DND-41 (cell line): ENCODE measurements at regions not wholly inside any gene's neighbourhood (a gene's known extent, or its start where the extent isn't known, plus 50 kb on each side); places are given as distances from the start of the nearest gene placed in this dataset.

ENCODE experiments used
- EZH2 ChIP-seq: IDR thresholded peaks from 3 replicates; pipeline ENCODE4 v1.6.1; 2012; ENCODE audit warnings: borderline replicate concordance, low read depth, mild to moderate bottlenecking, moderate library complexity, low read length, inconsistent platforms; ENCODE audit not compliant: severe bottlenecking
- TF ChIP-seq, protein P1 (sequence below): IDR thresholded peaks from 2 replicates; pipeline ENCODE4 v1.5.1; 2012; ENCODE audit warnings: borderline replicate concordance, low read length, moderate library complexity, mild to moderate bottlenecking; ENCODE audit not compliant: poor library complexity, severe bottlenecking; ENCODE audit errors: extremely low read depth

- TF ChIP-seq, protein P1, sequence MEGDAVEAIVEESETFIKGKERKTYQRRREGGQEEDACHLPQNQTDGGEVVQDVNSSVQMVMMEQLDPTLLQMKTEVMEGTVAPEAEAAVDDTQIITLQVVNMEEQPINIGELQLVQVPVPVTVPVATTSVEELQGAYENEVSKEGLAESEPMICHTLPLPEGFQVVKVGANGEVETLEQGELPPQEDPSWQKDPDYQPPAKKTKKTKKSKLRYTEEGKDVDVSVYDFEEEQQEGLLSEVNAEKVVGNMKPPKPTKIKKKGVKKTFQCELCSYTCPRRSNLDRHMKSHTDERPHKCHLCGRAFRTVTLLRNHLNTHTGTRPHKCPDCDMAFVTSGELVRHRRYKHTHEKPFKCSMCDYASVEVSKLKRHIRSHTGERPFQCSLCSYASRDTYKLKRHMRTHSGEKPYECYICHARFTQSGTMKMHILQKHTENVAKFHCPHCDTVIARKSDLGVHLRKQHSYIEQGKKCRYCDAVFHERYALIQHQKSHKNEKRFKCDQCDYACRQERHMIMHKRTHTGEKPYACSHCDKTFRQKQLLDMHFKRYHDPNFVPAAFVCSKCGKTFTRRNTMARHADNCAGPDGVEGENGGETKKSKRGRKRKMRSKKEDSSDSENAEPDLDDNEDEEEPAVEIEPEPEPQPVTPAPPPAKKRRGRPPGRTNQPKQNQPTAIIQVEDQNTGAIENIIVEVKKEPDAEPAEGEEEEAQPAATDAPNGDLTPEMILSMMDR = no peak
- no peak for TF ChIP-seq EZH2
Observed at GRCh38 chr15:79561982-79562381, 129.8 kb downstream of the MINAR1 start.
